HG02623 (cell line): ENCODE measurements at regions not wholly inside any gene's neighbourhood (a gene's known extent, or its start where the extent isn't known, plus 50 kb on each side); places are given as distances from the start of the nearest gene placed in this dataset.

ENCODE experiments used
- ATAC-seq: cut with Tn5 transposase; IDR thresholded peaks from one replicate; pipeline ENCODE4 v1.9.1; 2021; ENCODE audit warnings: moderate library complexity; ENCODE audit not compliant: unreplicated experiment

DNA sequence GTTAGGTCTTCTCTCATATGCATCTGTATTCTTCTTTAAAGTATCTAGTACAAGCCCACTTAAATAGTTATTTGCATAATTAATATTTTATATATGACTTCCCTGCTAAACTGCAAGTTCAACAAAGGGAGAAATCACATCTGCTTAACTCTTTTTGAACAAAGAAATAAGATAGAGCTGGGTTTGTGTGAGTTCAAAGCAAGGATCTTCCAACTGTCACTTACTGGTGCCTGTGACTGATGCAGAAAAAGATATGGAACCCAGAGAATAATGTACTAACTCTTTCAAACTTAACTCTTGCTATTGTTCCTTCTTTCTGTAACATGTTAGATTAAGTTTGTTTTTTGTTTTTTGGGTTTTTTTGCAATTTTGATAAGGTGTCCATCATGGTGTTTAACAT is 71.3 kb upstream of the SP4 start:
- no peak for ATAC-seq

DNA sequence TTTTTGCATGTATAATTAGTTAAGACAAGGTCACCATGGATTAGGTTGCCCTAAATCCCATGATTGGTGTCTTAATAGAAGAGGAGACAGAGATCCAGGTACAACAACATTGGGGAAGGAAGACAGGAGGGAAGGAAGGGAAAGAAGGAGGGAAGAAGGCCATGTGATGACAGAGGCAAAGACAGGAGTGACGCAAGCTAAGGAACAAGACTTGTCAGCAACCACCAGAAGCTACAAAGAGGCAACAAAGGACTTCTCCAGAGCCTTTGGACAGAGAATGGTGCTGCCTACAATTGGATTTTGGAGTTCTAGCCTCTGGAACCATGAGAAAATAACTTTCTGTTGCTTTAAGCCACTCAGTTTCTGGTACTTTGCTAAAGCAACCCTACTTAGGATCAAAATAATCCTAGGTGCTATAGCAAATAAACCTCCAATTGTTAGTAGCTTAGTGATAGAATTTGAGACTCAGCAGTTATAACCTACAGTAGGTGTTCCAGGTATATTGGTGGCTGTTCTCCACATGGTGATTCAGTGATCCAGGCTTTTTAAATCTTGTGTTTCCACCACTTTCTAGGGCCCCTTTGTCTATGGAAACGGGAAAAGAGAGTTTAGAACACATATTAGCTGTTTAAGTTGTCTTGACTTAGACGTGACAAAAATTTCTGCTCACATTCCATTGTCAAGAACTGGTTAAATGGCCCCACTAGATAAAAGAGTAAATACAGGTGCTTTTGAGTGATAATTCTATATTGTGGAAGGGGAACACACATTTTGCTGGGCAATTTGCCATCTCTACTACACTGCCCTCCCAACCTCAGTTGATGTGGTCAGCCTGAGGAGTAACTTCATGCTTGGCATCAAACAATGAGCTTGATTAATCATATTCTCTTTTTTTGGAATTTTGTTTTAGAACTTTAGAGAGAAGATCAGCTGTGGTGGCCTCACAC is 70.5 kb upstream of the SP4 start:
- no peak for ATAC-seq

DNA sequence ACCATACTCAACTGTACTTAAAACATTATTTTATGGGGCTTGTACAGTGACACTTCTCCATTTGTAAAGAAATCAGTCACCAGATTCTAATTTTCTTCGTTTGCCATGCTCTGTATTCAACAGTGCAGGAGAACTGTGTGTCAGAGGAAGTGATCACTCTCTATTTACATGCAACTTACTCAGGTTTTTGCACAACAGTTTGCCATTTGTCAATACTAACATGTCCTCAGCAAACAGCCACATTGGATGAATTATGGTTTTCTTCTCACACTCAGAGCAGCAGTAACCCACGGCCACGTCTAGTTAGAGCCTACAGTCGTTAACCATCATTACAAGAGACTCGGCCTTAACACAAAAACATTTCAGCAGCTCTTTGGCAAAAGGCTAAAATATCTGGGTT is 69.2 kb upstream of the SP4 start:
- ATAC-seq: no peak

DNA sequence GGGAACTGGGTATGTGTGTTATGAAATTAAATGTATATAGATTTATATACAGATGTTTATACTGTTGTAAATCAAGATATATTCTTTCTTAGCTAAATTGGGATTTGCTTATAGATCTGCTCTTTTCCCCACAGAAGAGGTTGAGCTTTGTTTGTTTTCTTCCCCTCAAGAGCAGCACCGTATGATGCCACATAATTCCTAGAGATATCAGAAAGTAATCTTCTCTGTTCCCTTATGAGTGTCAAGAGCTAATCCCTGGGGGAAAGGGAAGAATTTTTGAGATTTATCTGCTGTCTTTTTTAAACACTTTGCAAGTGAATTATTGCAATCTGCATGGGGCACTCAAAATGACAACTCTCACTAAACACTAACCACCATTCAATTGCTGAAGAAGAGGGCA is 68.7 kb upstream of the SP4 start:
- no peak for ATAC-seq

- ATAC-seq: no peak
Observed at GRCh38 chr7:21361413-21362125, 66.3 kb upstream of the SP4 start.

DNA sequence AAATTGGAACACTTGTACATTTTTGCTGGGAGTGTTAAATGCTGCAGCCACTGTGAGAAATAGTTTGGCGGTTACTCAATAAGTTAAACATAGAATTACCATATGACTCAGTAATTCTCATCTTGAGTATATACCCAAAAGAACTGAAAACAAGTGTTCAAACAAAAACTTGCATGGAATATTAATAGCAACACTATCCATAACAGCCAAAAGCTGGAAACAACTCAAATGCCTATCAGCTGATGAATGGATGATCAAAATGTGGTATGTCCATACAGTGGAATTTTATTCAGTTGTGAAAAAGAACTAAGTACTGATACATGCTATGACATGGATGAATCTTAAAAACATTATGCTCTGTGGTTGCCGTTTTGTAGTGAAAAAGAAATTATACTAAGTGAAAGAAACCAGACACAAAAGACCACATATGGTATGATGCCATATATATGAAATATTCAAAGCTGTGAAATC is 63.0 kb upstream of the SP4 start:
- peak; percentile 80 for ATAC-seq

DNA sequence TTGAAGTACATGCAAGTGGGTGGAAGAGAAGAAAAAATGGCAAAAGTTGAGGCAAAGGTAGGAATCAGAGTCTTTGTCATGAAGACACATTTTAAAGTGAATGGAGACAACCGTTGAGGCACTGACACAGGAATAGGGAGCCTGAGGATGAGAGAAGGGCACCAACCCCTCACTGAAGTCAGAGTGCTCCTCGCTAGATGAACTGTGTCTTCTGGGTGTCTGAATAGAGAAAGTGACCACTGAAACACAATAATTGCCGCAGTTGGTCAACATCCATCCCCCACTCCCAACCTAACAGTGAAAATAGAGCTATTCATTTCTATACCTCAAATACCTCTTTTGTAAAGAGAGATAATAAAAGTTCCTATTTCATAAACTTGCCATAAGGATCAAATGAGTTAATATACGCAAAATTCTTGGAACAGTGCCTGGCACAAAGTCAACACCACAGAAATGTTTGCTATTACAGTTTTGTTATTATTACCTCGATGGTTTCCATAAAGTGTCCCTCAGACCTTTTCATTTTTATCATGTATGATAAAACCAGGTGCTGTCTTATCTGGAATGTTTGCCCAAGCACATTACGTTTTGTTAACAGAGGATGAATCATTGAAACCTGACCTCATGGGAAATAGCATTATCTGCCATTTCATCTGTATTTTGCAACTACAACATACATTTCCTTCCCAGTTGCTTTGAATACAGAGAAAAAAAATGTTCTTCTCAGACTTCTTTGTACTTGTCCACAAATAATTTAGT is 61.8 kb upstream of the SP4 start:
- no peak for ATAC-seq

- no peak for ATAC-seq
Observed at GRCh38 chr7:21367081-21367480, 60.8 kb upstream of the SP4 start.

GRCh38 chr7:21367537-21367936 is 60.3 kb upstream of the SP4 start:
- ATAC-seq: no peak

GRCh38 chr7:21368317-21368716 is 59.6 kb upstream of the SP4 start:
- ATAC-seq: no peak

DNA sequence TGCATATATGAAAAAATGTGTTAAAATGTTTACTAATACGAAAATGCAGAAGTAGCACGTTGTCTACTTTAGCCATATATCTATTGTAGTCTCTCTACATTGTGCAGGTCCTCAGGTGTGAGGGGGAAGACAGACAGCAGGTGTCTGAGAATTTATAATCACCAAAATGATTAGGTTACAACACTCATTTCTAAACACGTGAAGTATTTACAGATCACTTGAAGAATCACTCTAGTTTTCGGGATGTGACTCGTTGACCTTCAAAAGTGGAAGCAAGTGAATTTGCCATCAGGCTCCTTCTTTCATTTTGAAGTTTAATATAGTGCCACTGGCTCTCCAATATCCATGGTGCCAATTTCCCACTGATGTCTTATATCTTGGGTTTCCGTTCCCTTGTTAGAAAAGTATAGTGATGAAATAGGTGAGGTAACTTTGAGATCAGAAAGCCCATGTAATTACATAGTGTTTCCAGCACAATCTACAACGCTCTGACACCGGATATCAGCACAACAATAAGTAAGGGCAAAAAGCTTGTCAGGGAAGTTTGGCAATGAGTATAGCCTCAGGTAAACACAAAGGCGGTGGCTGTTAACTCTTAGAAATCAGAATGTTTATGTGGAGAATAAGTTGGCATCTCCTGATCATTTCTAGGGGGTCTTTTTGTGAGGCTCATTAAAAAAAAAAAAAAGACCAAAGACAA is 57.5 kb upstream of the SP4 start:
- no peak for ATAC-seq

- ATAC-seq: no peak
Observed at GRCh38 chr7:21371360-21371759, 56.5 kb upstream of the SP4 start.

- no peak for ATAC-seq
Observed at GRCh38 chr7:21373031-21373430, 54.9 kb upstream of the SP4 start.

- ATAC-seq: no peak
Observed at GRCh38 chr7:21374134-21374533, 53.7 kb upstream of the SP4 start.

DNA sequence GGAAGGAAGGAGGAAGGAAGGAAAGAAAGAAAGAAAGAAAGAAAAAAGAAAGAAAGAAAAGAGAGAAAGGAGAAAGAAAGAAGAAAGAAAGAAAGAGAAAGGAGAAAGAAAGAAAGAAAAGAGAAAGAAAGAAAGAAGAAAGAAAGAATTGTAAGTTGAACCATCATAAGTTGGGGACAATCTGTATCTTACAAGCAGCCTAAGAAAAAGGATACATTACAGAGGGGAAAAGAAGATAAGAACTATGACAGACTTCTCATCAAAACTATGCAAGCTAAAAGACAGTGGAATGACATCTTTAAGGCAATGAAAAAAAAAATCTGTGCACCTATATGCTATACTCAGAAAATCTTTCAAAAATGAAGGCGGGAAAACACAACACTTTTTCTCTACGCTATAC is 50.3 kb upstream of the SP4 start:
- ATAC-seq: no peak
